HG02981 (cell line): ENCODE measurements at regions not wholly inside any gene's neighbourhood (a gene's known extent, or its start where the extent isn't known, plus 50 kb on each side); places are given as distances from the start of the nearest gene placed in this dataset.
"Not testable (repeated sequence)": the region's sequence is repeated elsewhere in the genome, so short reads cannot be mapped to it uniquely, and the experiment has no call there.

Experiments
- ATAC-seq: cut with Tn5 transposase; IDR thresholded peaks from one replicate; pipeline ENCODE4 v1.9.1; 2021; ENCODE audit warnings: mild to moderate bottlenecking, moderate library complexity; ENCODE audit not compliant: unreplicated experiment

DNA sequence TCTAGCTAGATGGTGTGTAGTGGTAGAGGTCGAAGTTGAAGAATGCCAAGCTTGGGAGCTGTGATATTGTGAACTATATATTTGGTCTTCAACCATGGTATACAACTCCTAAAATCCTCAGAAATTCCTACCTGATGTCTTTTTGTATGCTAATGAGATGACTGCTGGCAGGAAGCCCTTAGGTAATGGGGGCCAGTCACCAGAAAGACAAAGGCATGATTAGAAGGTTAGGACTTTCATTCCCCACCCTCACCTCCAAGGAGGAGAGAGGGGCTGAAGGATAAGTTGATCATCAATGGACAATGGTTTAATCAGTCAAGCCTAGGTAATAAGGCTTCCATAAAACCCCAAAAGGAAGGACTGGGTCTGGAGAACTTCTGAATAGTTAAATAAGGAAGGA lies 285.7 kb upstream of the POU5F2 start:
- no peak for ATAC-seq

DNA sequence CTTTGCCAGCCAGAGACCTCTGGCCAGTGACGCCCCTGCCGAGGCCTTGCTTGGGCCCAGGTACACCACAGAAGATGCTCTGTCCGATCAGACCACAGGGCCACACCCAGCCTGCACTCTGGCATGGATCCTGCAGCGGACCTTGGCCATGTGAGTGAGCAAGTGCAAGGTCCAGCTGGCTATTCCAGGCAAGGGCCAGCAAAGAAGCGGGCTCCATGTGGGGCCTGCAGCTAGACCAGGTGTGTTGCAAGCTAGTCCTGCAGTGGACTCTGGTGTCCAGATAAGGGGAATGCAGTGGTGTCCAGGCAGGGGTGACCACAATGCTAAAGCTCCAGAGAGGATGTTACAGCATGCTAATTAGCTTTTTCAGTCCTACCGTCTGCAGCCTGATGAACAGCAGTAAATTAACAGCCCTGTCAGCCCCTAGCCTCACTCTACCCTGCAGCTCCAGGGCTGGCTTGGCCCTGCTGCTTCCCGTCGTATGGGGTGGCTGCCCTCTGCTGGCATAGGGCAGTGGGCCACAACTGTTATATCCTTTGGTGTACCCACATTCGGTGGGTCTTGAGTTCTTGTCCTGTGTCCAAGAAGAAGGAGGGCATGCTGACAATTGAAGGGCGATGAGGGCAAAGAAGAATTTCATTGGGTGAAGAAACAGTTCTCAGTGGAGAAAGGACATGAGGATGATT lies 284.5 kb upstream of the POU5F2 start:
- ATAC-seq, result no peak

DNA sequence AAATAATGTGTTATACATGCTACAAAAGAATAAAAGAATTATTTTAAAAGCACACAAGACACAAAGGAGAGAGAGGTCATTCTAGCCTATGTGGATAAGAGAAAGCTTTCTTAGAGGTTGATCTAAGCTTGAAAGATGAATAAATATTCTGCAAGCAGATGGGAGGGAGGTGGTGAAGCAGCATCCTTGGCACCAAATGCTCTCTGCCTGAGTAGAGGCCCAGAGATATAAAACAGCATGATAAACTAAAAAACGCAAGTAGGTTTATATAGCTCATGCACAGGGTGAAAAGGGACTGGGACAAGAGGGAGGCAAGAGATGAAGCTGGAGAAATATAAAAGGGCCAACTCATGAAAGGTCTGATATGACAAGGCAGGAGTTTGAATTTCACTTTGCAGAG lies 283.2 kb upstream of the POU5F2 start:
- ATAC-seq, result no peak

DNA sequence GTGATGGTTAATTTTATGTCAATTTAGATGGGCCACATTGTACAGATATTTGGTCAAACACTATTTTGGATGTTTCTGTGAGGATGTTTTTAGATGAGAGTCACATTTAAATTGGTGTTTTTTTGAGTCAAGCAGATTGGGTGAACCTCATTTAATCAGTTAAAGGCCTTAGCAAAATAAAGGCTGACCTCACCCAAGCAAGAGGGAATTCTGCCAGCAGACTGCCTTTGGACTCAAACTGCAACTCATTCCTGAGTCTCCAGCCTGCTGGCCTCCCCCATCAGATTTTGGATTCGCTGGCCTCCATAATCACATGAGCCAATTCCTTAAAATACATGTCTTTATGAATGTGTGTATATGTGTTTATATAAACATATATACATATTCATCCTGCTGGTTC lies 282.7 kb upstream of the POU5F2 start:
- no peak for ATAC-seq

DNA sequence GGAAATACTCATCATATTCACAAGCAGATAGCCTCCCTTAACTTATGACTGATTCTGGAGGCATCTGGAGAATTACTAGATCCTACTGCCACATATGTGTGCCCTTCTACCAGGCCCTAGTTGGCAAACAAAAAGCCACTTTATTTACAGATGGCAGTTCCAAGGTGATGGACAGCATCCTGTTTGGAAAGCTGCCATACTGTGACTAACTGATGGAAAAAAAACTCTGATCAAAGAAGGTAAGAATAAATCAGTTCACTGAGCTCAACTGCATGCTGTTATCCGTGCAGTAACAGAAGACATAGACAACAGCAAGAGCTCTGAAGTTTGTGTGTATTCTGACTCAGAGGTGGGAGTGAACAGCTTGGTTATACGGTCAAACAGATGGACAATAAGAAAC lies 279.8 kb upstream of the POU5F2 start:
- ATAC-seq, result no peak

DNA sequence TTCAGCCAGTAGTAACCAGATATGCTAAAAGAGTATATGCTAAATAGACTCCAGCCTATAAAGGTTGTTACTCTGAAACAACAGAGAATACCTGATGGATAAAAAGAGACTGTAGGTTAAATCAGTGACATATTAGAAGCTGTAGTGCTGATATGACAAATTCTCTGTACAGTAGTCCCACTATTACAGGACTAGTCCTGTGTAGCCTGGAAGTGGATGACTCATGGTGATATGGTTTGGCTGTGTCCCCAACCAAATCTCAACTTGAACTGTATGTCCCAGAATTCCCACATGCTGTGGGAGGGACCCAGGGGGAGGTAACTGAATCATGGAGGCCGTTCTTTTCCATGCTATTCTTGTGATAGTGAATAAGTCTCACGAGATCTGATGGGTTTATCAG lies 276.2 kb upstream of the POU5F2 start:
- ATAC-seq, result no peak

DNA sequence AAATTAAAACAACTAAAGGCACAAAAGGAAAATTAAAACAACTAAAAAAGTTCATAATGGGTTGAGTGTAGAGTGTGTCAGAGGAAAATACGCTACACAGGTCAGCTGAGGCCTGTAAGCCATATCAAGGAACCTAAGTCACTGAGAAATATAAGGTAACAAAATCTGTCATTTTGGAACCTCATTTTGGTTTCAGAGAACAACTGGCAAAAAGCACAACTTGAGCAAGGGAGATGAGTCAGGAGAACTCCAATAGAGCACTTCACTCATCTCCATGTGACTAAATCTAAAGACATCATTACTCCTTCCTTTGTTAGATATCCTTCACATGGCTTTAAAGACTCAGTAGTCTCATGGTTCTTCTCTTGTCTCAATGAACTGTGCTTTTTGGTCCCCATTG lies 269.4 kb upstream of the POU5F2 start:
- ATAC-seq, result no peak

DNA sequence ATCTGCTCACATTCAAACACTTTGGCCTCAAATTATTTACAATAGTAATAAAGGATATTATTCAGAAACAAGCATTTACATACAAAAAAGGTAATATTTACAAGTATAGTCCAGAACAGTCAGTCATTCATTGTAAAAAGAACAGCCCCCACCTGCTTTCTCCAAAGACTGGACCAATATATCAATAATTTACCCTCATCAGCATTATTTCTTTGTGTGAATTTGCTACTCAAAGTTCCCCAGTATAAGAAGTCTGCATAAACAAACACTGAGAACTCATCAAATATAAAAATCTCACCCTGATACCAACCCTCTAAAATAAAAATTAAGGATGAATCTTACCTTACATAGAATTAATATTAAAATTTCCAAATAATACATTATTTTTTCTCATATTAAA lies 267.8 kb upstream of the POU5F2 start:
- no peak for ATAC-seq

DNA sequence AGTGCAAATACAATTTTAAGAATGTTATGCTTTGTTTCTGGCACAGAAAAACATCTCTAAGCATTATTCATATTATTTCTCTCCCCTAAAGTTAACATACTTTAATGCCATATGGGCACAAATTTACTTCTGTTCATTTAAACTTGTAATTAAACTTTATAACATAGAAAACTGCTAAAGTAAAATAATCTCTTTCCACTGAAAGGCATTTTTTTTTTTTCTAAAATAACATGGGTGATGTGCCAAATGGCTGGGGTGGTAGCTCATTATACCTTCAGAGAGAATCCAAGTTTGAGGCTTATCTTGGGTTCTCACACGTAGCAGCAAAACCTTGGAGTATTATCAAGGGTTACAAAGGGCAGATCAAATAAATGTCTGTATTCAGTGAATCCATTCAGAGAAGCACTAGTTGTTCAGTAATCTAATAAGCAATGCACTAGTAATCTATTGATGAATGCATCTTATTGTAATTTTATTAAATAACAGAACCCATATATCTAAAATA lies 257.6 kb upstream of the POU5F2 start:
- ATAC-seq, result no peak

DNA sequence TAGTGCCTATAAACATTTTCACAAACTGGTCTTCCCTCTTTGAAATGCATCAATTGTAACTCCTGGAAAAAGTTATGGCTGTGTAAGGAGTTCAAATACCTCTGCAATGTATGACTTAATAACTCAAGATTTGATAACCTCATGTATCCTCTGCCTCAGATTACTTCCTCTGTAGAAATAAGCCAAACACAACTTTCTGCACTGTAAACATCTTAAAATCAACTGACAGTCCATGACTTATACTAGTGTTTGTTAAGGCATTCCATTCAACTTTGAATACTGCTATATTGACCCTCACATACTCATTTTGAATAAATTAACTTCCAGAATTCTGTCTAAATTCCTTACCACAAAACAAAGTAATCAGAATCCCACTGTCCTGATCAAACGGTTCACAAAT lies 256.2 kb upstream of the POU5F2 start:
- ATAC-seq, result no peak

DNA sequence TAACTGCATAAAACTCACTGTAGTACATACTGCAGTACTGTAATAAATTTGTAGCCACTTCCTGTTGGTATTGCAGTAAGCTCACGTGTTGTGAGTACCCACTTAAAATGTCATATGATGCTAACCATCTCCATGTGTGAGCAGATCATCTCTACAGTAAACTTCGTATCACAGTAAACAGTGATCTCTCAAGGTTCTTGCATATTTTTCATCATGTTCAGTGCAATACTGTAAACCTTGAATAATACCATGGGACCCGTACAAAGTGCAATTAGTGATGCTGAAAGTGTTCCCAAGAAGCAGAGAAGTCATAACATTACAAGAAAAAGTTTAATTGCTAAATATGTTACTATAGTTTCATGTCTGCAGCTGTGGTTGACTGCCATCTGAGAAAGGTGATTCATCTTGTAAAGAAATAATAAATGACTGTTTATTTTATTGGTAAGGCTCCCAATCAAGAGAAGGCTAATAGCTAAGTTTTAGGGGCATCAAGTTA lies 253.8 kb upstream of the POU5F2 start:
- peak; percentile 65 for ATAC-seq

DNA sequence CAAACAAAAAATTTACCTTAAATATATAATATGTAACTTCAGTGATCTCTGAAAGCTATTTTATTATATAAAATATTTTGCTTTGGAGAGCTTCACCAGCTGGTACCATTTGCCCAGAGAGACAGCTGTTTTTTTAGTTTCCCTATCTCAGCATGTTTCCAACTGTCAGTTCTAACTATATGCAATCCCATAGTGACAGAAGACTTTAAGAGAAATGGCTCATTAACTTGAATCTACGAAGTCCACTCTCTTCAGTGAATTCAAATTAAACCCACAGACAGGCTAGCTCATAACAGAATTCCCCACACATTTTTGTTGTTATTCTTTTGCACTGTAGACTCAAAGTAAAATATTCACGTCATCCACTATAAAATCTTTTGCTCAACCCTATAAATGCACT lies 251.8 kb upstream of the POU5F2 start:
- ATAC-seq, result no peak

DNA sequence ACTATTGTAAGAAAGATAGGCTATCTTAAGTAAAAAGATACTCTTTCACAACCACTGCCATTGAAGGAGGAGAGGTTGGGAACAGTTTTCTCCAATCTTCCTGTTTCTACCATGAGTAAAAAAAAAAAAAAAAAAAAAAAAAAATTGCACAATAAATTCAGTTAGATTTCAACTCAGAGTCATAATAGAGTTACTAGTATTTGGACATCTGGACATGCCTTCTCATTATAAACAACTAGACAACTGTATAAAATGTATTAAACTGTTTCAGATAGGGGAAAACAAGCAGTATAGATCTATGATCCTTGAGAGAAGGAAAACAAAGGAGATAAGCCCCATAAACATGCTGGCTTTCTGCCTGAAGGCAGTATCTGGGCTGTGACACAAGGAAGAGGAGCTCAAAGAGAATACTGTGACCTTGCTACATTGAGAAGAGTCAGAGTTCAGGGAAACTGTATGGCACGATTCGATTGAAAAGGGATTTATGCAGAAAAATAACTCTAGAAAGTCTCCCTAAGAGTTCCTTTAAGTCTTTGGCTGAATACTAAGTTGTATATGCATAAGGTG lies 249.2 kb upstream of the POU5F2 start:
- no peak for ATAC-seq

DNA sequence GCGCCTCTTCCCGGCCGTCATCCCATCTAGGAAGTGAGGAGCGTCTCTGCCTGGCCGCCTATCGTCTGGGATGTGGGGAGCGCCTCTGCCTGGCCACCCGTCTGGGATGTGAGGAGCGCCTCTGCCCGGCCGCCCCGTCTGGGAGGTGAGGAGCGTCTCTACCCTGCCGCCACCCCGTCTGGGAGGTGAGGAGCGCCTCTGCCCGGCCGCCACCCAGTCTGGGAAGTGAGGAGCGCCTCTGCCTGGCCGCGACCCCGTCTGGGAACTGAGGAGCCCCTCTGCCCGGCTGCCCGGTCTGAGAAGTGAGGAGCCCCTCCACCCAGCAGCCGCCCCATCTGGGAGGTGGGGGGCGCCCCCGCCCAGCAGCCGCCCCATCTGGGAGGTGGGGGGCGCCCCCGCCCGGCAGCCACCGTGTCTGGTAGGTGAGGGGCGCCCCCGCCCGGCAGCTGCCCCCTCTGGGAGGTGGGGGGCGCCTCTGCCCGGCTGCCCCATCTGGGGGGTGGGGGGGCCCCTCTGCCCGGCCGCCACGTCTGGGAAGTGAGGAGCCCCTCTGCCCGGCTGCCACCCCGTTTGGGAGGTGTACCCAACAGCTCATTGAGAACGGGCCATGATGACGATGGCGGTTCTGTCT lies 244.7 kb upstream of the POU5F2 start:
- ATAC-seq, result not testable (repeated sequence)

DNA sequence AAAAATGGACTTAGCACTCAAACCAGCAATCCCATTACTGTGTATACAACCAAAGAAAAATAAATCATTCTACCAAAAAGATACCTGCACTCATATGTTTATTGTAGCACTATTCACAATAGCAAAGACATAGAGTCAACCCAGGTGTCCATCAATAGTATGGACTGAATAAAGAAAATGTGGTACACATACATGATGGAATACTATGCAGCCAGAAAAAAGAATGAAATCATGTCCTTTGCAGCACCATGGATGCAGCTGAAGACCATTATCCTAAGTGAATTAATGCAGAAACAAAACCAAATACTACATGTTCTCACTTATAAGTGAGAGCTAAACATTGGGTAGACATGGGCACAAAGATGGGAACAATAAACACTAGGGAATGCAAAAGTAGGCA lies 236.8 kb upstream of the POU5F2 start:
- ATAC-seq, result no peak

DNA sequence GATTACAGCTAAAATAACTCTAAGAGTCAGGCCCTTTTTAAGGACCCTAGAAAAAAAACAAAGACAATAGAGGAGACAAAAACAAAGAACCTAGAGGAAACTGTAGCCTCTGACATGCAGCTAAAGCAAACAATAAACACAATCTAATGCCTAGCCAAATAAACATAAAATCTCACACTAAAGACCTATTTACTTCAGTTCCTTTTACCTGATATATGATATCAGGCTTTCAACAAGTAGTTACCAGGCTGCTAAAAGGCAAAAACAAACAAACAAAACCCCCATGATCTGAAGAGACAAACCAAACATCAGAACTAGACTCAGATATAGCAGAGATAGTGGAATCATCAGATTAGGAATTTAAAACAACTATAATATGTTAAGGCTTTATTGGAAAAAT lies 226.5 kb upstream of the POU5F2 start:
- ATAC-seq, result no peak

DNA sequence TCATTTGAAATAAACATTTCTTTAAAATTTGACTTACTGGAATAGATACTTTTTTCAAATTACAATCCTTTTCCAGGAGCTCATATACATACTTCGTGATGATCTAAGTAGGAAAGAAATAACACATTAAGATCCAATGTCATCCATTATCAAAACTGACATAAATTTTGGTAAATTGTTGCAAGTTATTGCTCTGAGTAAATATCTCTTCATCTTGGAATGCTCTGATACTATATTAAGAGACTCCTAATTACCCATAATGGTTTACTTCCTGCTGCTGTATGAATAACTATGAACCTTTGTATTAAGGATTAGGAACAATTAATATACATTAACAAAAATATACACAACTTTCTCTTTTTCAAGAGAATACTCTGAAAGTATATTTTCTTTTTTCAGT lies 223.0 kb upstream of the POU5F2 start:
- no peak for ATAC-seq

DNA sequence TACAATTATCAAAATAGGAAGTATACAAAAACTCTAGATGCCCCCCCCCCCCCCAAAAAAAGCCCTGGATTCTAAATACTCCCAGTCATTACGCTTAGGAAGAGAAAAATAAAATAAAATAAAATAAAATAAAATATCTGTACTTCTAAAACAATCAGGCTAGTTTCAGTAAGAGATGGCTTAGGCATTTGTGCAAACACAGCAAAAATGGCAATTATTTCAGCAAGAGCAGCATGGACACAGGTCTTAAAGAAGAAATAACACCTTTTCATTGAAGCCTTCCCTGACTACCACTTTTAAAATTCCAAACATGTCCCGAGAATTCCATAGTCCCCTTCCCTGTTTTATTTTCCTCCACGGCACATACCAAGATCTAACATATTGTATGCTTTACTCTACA lies 218.6 kb upstream of the POU5F2 start:
- no peak for ATAC-seq

DNA sequence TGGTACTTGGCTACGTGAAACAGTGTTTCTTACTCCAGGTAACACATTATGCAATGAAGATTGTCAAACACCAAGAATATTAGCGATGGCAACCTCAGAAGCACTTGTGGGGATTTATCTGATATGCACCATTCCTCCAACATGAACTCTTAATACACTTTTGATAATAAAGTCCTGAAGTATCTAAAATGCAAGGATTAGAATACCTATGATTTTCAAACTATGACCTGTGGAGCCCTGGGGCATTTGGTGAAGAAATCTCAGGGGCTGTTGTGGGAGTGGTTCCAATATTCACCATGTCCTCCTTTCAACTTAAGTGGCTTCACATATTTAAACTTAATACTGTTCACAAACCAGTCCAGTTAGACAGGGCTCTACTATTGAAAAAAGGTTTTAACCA lies 214.6 kb upstream of the POU5F2 start:
- no peak for ATAC-seq

DNA sequence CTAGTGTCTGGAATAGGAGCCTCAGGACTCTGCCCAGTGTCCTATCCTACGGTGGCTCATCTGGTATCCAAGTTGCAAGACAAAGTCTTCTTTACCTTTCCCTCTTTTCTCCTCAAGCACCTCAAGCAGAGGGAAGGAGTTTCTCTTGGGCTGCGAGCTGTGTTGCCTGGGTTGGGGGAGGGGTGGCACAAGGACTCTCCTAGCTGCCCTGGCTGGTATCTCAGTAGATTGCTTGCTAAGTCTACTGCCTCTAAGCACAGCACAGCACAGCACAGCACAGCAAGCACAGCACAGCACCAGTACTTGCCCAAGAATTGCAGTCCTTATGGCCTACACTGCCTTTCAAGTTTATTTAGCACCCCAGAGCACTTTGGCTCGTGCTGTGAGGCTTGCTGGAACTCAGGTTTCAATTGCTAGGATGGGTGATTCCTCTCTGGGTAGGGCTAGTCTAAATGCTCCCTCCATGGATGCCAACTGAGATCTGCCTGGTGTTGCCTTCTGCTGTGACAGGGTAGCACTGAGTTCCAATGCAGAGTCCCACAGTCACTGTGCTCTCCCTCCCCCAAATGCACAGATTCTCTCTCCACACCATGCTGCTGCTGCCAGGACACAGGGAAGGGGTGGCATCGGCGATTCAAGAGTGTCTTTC lies 213.1 kb upstream of the POU5F2 start:
- no peak for ATAC-seq

DNA sequence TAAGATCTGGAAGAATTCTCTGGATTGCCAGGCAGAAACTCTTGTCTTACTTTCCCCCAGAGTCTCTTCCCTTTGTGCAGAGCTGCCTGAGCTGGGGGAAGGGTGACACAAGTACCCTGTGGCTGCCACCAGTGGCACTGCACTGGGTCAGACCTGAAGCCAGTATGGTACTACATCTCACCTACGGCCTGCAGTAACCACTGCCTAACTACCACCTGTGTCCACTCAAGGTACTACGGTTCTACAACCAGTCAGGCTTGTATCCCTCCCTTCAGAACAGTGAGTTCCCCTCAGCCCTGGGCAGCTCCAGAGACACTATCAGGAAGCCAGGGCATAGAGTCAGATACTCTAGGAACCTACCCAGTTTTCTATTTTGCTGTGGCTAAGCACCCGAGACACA lies 212.0 kb upstream of the POU5F2 start:
- ATAC-seq, result no peak

DNA sequence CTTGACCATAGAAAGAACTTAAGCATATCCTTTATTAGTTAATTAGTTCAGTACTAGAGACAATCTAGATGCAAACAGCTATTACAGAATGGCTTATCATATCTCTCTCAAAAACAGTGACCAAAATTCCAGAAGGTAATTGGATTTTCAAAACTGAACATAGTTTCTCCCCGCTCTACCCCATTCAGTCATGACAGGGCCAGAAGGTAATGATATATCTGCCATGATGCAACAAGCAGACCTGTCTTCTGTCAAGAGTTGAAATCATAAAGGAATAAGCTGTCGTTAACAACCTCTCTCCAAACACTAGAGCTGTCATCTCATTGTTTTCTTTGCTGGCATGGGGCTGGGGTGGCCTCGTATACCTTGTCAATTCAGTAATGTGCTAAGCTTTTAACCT lies 200.5 kb upstream of the POU5F2 start:
- ATAC-seq, result no peak
